GM21515 (cell line): ENCODE measurements at regions not wholly inside any gene's neighbourhood (a gene's known extent, or its start where the extent isn't known, plus 50 kb on each side); places are given as distances from the start of the nearest gene placed in this dataset.

Source experiments
- ATAC-seq: cut with Tn5 transposase; IDR thresholded peaks from one replicate; pipeline ENCODE4 v1.9.1; 2021; ENCODE audit not compliant: unreplicated experiment

GRCh38 chr2:58569475-58570185 lies 328.5 kb upstream of the FANCL start:
- ATAC-seq: peak; percentile 72

- no peak for ATAC-seq
Measured at GRCh38 chr2:58568901-58569300, 327.8 kb upstream of the FANCL start.

GRCh38 chr2:58562276-58562675 lies 321.2 kb upstream of the FANCL start:
- no peak for ATAC-seq

- ATAC-seq: no peak
Measured at GRCh38 chr2:58560531-58560930, 319.4 kb upstream of the FANCL start.

GRCh38 chr2:58558881-58559280 lies 317.8 kb upstream of the FANCL start:
- ATAC-seq: no peak

- ATAC-seq: no peak
Measured at GRCh38 chr2:58557176-58557575, 316.1 kb upstream of the FANCL start.

- ATAC-seq: no peak
Measured at GRCh38 chr2:58553937-58554336, 312.8 kb upstream of the FANCL start.

- ATAC-seq: no peak
Measured at GRCh38 chr2:58553522-58553921, 312.4 kb upstream of the FANCL start.

- no peak for ATAC-seq
Measured at GRCh38 chr2:58545300-58546280, 304.5 kb upstream of the FANCL start.

GRCh38 chr2:58543442-58543841 lies 302.3 kb upstream of the FANCL start:
- ATAC-seq: no peak

- ATAC-seq: no peak
Measured at GRCh38 chr2:58541511-58541910, 300.4 kb upstream of the FANCL start.

- no peak for ATAC-seq
Measured at GRCh38 chr2:58540681-58541080, 299.6 kb upstream of the FANCL start.

- no peak for ATAC-seq
Measured at GRCh38 chr2:58539973-58540372, 298.8 kb upstream of the FANCL start.

- ATAC-seq: no peak
Measured at GRCh38 chr2:58535990-58536389, 294.9 kb upstream of the FANCL start.

- ATAC-seq: no peak
Measured at GRCh38 chr2:58535182-58535581, 294.1 kb upstream of the FANCL start.

- ATAC-seq: no peak
Measured at GRCh38 chr2:58533376-58533775, 292.3 kb upstream of the FANCL start.

GRCh38 chr2:58532641-58533040 lies 291.5 kb upstream of the FANCL start:
- no peak for ATAC-seq

GRCh38 chr2:58527647-58528046 lies 286.5 kb upstream of the FANCL start:
- no peak for ATAC-seq

GRCh38 chr2:58521803-58522554 lies 280.9 kb upstream of the FANCL start:
- ATAC-seq: no peak

- no peak for ATAC-seq
Measured at GRCh38 chr2:58520903-58521302, 279.8 kb upstream of the FANCL start.

GRCh38 chr2:58517881-58518280 lies 276.8 kb upstream of the FANCL start:
- ATAC-seq: no peak
